SK-N-SH treated with all-trans-retinoic acid at 6 μM for 48 hours (cell line): ENCODE measurements at regions not wholly inside any gene's neighbourhood (a gene's known extent, or its start where the extent isn't known, plus 50 kb on each side); places are given as distances from the start of the nearest gene placed in this dataset.

Experiments
- ATAC-seq: fragments of 200-7000 bp; cut with Tn5 transposase; 3 replicates; pipeline ENCODE4 v1.9.1; 2020; ENCODE audit warnings: mild to moderate bottlenecking, moderate library complexity
- ARNTL ChIP-seq: fragments of 450-650 bp; formaldehyde crosslinking; IDR thresholded peaks from 2 replicates; pipeline ENCODE4 v1.5.0; 2020; ENCODE audit warnings: low read depth, mild to moderate bottlenecking, moderate library complexity, borderline replicate concordance
- BACH2 ChIP-seq: fragments of 250-450 bp; sonication (Bioruptor Pico); IDR thresholded peaks from 2 replicates; pipeline ENCODE4 v1.9.0; 2021; ENCODE audit warnings: mild to moderate bottlenecking, borderline replicate concordance
- CSDC2 ChIP-seq: fragments of 250-450 bp; sonication (Bioruptor Pico); IDR thresholded peaks from 2 replicates; pipeline ENCODE4 v1.5.0; 2020; ENCODE audit warnings: mild to moderate bottlenecking, moderate library complexity
- ESRRG ChIP-seq: fragments of 250-450 bp; sonication (Bioruptor Pico); IDR thresholded peaks from 2 replicates; pipeline ENCODE4 v1.6.1; 2021; ENCODE audit warnings: mild to moderate bottlenecking
- GLIS3 ChIP-seq: fragments of 250-450 bp; sonication (Bioruptor Pico); IDR thresholded peaks from 2 replicates; pipeline ENCODE4 v1.5.0; 2020; ENCODE audit warnings: mild to moderate bottlenecking, moderate library complexity
- ISL1 ChIP-seq: fragments of 250-450 bp; sonication (Bioruptor Pico); IDR thresholded peaks from 2 replicates; pipeline ENCODE4 v2.1.2; 2022; ENCODE audit warnings: mild to moderate bottlenecking, moderate library complexity
- OSR1 ChIP-seq: fragments of 250-450 bp; sonication (Bioruptor Pico); IDR thresholded peaks from 2 replicates; pipeline ENCODE4 v1.8.0; 2022; ENCODE audit warnings: moderate library complexity, mild to moderate bottlenecking, inconsistent platforms
- PPARA ChIP-seq: fragments of 250-450 bp; sonication (Bioruptor Pico); IDR thresholded peaks from 2 replicates; pipeline ENCODE4 v1.5.0; 2020; ENCODE audit warnings: mild to moderate bottlenecking, borderline replicate concordance
- RARB ChIP-seq: fragments of 250-450 bp; sonication (Bioruptor Pico); IDR thresholded peaks from 2 replicates; pipeline ENCODE4 v1.8.0; 2021; ENCODE audit warnings: mild to moderate bottlenecking, moderate library complexity
- SNAI2 ChIP-seq: fragments of 250-450 bp; sonication (Bioruptor Pico); IDR thresholded peaks from 2 replicates; pipeline ENCODE4 v1.5.0; 2020; ENCODE audit warnings: mild to moderate bottlenecking, moderate library complexity
- TCF4 ChIP-seq: fragments of 250-450 bp; sonication (Bioruptor Pico); IDR thresholded peaks from 2 replicates; pipeline ENCODE4 v1.8.0; 2021; ENCODE audit warnings: mild to moderate bottlenecking, moderate library complexity, borderline replicate concordance
- TOX ChIP-seq: fragments of 250-450 bp; sonication (Bioruptor Pico); IDR thresholded peaks from 2 replicates; pipeline ENCODE4 v1.8.0; 2021; ENCODE audit warnings: mild to moderate bottlenecking, moderate library complexity, borderline replicate concordance
- ZC3H10 ChIP-seq: fragments of 250-450 bp; sonication (Bioruptor Pico); IDR thresholded peaks from 2 replicates; pipeline ENCODE4 v1.5.1; 2021; ENCODE audit warnings: mild to moderate bottlenecking, moderate library complexity
- ZFP3 ChIP-seq: fragments of 250-450 bp; sonication (Bioruptor Pico); IDR thresholded peaks from 2 replicates; pipeline ENCODE4 v1.5.0; 2020; ENCODE audit warnings: mild to moderate bottlenecking, moderate library complexity
- ZFP30 ChIP-seq: fragments of 450-650 bp; formaldehyde crosslinking; IDR thresholded peaks from 2 replicates; pipeline ENCODE4 v1.5.0; 2022; ENCODE audit warnings: mild to moderate bottlenecking, moderate library complexity
- ZNF565 ChIP-seq: fragments of 450-650 bp; formaldehyde crosslinking; conservative IDR thresholded peaks from 2 replicates; pipeline ENCODE4 v1.5.0; 2020; ENCODE audit warnings: low read depth, mild to moderate bottlenecking, moderate library complexity
- ZNF70 ChIP-seq: fragments of 450-650 bp; formaldehyde crosslinking; IDR thresholded peaks from 2 replicates; pipeline ENCODE4 v1.5.0; 2020; ENCODE audit warnings: mild to moderate bottlenecking, moderate library complexity
- ZNF8 ChIP-seq: fragments of 450-650 bp; formaldehyde crosslinking; IDR thresholded peaks from 2 replicates; pipeline ENCODE4 v1.5.0; 2020; ENCODE audit warnings: mild to moderate bottlenecking, moderate library complexity
- TF ChIP-seq, protein P1 (sequence below): fragments of 250-450 bp; sonication (Bioruptor Pico); IDR thresholded peaks from 2 replicates; pipeline ENCODE4 v1.5.1; 2021; ENCODE audit warnings: mild to moderate bottlenecking, moderate library complexity
- TF ChIP-seq, protein P2 (sequence below): fragments of 250-450 bp; sonication (Bioruptor Pico); IDR thresholded peaks from 2 replicates; pipeline ENCODE4 v1.8.0; 2020; ENCODE audit warnings: mild to moderate bottlenecking, moderate library complexity, borderline replicate concordance
- TF ChIP-seq, protein P3 (sequence below): fragments of 250-450 bp; sonication (Bioruptor Pico); IDR thresholded peaks from 2 replicates; pipeline ENCODE4 v1.5.0; 2020; ENCODE audit warnings: mild to moderate bottlenecking, moderate library complexity
- TF ChIP-seq, protein P4 (sequence below): fragments of 250-450 bp; sonication (Bioruptor Pico); IDR thresholded peaks from 2 replicates; pipeline ENCODE4 v1.8.0; 2021; ENCODE audit warnings: low read depth, mild to moderate bottlenecking, moderate library complexity, borderline replicate concordance

DNA sequence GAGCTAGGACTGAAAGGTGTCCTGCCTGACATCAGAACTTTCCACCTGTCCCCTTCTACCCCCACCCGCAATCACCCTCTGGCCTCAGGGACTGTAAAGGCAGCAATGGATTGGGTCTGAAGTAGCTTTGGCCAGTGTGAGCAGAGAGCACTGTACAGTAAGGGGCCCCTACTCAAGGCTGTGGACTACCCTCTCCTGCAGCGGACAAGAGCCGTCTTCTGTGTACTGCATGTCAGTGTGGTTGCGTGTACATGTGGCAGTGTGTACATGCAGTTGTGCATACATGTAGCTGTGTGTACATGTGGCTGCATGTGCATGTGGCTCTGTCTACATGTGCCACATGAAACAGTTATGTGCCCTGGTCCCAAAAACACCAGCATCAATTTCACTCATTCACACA is 205.9 kb upstream of the LINGO1 start:
- no peak for ATAC-seq

DNA sequence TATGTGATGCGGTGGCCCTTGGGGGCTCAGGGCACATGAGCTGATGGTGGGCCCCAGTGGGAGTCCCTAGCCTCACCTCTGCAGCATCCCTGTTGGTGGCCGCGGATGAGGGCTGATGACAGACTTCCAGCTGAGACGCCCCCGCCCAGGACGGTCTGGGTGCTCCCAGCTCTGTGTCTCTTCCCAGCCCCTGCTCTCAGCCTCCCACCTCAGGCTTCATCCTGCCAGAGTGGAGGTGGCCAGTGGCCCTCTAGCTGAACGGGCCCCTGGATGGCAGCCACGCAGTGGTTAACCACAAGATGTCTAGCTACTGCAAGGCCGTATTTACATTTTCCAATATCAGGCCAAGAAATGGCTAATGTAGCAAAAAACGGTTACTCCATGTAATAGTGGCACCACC is 205.3 kb upstream of the LINGO1 start:
- ATAC-seq: no peak
- TF ChIP-seq ZNF565 (CRISPR knock-in tag) (no peak), GLIS3 (CRISPR knock-in tag) (no peak), ZNF70 (CRISPR knock-in tag) (no peak), ZC3H10 (CRISPR knock-in tag) (no peak), BACH2 (CRISPR knock-in tag) (no peak), ZFP3 (CRISPR knock-in tag) (no peak), ESRRG (CRISPR knock-in tag) (no peak), ARNTL (no peak), RARB (CRISPR knock-in tag) (no peak), ZFP30 (no peak), ZNF8 (CRISPR knock-in tag) (no peak), CSDC2 (CRISPR knock-in tag) (no peak), TOX (CRISPR knock-in tag) (no peak), OSR1 (CRISPR knock-in tag) (no peak), TCF4 (CRISPR knock-in tag) (no peak), PPARA (CRISPR knock-in tag) (no peak)
- TF ChIP-seq, protein P1, sequence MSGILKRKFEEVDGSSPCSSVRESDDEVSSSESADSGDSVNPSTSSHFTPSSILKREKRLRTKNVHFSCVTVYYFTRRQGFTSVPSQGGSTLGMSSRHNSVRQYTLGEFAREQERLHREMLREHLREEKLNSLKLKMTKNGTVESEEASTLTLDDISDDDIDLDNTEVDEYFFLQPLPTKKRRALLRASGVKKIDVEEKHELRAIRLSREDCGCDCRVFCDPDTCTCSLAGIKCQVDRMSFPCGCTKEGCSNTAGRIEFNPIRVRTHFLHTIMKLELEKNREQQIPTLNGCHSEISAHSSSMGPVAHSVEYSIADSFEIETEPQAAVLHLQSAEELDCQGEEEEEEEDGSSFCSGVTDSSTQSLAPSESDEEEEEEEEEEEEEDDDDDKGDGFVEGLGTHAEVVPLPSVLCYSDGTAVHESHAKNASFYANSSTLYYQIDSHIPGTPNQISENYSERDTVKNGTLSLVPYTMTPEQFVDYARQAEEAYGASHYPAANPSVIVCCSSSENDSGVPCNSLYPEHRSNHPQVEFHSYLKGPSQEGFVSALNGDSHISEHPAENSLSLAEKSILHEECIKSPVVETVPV (CRISPR knock-in tag): no peak
- TF ChIP-seq, protein P2, sequence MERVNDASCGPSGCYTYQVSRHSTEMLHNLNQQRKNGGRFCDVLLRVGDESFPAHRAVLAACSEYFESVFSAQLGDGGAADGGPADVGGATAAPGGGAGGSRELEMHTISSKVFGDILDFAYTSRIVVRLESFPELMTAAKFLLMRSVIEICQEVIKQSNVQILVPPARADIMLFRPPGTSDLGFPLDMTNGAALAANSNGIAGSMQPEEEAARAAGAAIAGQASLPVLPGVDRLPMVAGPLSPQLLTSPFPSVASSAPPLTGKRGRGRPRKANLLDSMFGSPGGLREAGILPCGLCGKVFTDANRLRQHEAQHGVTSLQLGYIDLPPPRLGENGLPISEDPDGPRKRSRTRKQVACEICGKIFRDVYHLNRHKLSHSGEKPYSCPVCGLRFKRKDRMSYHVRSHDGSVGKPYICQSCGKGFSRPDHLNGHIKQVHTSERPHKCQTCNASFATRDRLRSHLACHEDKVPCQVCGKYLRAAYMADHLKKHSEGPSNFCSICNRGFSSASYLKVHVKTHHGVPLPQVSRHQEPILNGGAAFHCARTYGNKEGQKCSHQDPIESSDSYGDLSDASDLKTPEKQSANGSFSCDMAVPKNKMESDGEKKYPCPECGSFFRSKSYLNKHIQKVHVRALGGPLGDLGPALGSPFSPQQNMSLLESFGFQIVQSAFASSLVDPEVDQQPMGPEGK (CRISPR knock-in tag): no peak
- TF ChIP-seq, protein P3, sequence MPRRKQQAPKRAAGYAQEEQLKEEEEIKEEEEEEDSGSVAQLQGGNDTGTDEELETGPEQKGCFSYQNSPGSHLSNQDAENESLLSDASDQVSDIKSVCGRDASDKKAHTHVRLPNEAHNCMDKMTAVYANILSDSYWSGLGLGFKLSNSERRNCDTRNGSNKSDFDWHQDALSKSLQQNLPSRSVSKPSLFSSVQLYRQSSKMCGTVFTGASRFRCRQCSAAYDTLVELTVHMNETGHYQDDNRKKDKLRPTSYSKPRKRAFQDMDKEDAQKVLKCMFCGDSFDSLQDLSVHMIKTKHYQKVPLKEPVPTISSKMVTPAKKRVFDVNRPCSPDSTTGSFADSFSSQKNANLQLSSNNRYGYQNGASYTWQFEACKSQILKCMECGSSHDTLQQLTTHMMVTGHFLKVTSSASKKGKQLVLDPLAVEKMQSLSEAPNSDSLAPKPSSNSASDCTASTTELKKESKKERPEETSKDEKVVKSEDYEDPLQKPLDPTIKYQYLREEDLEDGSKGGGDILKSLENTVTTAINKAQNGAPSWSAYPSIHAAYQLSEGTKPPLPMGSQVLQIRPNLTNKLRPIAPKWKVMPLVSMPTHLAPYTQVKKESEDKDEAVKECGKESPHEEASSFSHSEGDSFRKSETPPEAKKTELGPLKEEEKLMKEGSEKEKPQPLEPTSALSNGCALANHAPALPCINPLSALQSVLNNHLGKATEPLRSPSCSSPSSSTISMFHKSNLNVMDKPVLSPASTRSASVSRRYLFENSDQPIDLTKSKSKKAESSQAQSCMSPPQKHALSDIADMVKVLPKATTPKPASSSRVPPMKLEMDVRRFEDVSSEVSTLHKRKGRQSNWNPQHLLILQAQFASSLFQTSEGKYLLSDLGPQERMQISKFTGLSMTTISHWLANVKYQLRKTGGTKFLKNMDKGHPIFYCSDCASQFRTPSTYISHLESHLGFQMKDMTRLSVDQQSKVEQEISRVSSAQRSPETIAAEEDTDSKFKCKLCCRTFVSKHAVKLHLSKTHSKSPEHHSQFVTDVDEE (CRISPR knock-in tag): no peak
- TF ChIP-seq, protein P4, sequence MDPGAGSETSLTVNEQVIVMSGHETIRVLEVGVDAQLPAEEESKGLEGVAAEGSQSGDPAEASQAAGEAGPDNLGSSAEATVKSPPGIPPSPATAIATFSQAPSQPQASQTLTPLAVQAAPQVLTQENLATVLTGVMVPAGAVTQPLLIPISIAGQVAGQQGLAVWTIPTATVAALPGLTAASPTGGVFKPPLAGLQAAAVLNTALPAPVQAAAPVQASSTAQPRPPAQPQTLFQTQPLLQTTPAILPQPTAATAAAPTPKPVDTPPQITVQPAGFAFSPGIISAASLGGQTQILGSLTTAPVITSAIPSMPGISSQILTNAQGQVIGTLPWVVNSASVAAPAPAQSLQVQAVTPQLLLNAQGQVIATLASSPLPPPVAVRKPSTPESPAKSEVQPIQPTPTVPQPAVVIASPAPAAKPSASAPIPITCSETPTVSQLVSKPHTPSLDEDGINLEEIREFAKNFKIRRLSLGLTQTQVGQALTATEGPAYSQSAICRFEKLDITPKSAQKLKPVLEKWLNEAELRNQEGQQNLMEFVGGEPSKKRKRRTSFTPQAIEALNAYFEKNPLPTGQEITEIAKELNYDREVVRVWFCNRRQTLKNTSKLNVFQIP (CRISPR knock-in tag): no peak

More for the DNA sequence above, 205.9 kb upstream of the LINGO1 start:
- TF ChIP-seq ZFP3 (CRISPR knock-in tag) (no peak), ZNF8 (CRISPR knock-in tag) (no peak), ISL1 (CRISPR knock-in tag) (no peak), SNAI2 (CRISPR knock-in tag) (no peak), ESRRG (CRISPR knock-in tag) (no peak), TCF4 (CRISPR knock-in tag) (no peak), PPARA (CRISPR knock-in tag) (no peak), RARB (CRISPR knock-in tag) (no peak)

DNA sequence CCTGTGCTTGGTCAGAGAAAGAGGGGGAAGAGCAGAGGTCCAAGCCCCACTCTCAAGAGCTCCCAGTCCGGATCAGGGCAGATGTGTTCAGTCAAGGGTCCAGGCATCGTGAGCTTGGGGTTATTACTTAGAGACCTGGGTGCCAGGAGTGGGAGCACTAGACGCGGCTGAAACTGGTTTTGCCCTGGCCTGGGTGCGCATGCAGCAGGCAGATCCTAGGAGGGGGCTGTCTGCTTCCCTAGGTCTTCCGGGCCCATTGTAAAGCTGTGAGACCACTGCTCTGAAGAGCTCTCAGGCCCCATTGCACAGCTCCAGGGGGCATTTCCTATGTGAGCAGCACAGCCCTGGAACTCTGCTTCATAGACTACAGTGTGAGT is 204.9 kb upstream of the LINGO1 start:
- ATAC-seq: no peak
- TF ChIP-seq PPARA (CRISPR knock-in tag) (no peak), TCF4 (CRISPR knock-in tag) (no peak), RARB (CRISPR knock-in tag) (no peak), ARNTL (no peak), ISL1 (CRISPR knock-in tag) (no peak), CSDC2 (CRISPR knock-in tag) (no peak), ZNF8 (CRISPR knock-in tag) (no peak), SNAI2 (CRISPR knock-in tag) (no peak), ZFP3 (CRISPR knock-in tag) (no peak), ZC3H10 (CRISPR knock-in tag) (no peak), TOX (CRISPR knock-in tag) (no peak), OSR1 (CRISPR knock-in tag) (no peak), BACH2 (CRISPR knock-in tag) (no peak), ESRRG (CRISPR knock-in tag) (no peak)
- TF ChIP-seq, protein P2 (CRISPR knock-in tag): no peak
- TF ChIP-seq, protein P4 (CRISPR knock-in tag): no peak
